ENCODE measurements at regions not wholly inside any gene's neighbourhood (a gene's known extent, or its start where the extent isn't known, plus 50 kb on each side); places are given as distances from the start of the nearest gene placed in this dataset.

DNA sequence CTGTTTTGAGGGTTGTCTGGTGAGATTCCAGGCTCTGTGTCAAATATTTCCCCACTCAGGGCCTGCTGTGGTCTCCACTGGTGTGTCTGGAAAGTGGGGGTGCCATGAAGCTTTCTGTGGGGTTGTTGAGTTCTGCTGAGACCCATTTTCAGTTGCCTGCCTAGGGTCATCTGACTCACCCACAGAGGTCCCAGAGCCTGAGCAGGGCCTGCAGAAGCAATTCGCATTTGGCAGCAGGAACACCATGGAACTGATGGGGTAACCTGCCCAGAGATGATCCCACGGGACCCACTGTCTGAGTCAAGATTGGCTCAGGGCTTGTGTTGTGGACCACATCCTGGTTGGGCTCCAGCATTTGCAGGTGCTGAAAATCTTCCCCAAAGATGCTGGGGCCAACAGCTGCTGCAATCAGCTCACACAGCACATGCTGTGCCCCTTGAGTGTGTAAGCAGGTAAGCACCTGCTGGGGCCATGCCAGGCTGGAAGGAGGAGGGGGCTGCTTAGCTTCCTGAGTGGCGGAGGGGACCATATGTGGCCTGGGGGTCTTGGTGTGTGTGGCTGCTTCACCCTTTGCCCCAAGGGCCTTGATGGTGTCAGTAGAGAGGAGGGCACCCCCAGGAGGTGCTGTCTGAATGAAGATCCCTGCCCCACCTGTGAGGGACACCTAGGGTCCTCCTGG, 1726.1 kb downstream of the TP53TG3F start:
- Histone ChIP-seq H3K9me3 (ENCODE audit: insufficient read depth, low read depth, low read length) (peaks cover 10% of the 10 kb centered on the region), H3K27ac (ENCODE audit: low read depth, low read length) (no peak overlapping the region), H2AFZ (ENCODE audit: low read depth, low read length) (no peak overlapping the region), H3K4me2 (ENCODE audit: low read length) (no peak overlapping the region), H3K79me2 (ENCODE audit: insufficient read depth, low read length) (no peaks in the 10 kb centered on the region), H3K4me3 (ENCODE audit: insufficient read depth, low read depth, low read length) (no peak overlapping the region), H3K9ac (ENCODE audit: low read length) (no peak overlapping the region), H3K27me3 (ENCODE audit: insufficient read depth, low read length) (no peaks in the 10 kb centered on the region), H3K36me3 (ENCODE audit: insufficient read depth, low read length) (no peaks in the 10 kb centered on the region), H4K20me1 (ENCODE audit: insufficient read depth, low read length) (no peaks in the 10 kb centered on the region), H3K4me1 (ENCODE audit: insufficient read depth, low read length) (no peaks in the 10 kb centered on the region)
- Mint-ChIP-seq H3K27me3 (ENCODE audit: low read depth, unreplicated experiment) (no peaks in the 10 kb centered on the region), H3K36me3 (ENCODE audit: low read depth, unreplicated experiment) (no peaks in the 10 kb centered on the region), H3K27ac (ENCODE audit: unreplicated experiment) (no peak overlapping the region), H3K4me1 (ENCODE audit: low read depth, unreplicated experiment) (no peaks in the 10 kb centered on the region), H3K4me3 (ENCODE audit: unreplicated experiment) (no peak overlapping the region), H3K9me3 (ENCODE audit: unreplicated experiment) (peaks cover 28% of the 10 kb centered on the region)
- FAIRE-seq (no peak), DNase-seq (ENCODE audit: low read depth) (no peak)
- TF ChIP-seq EZH2 (IDR thresholded peaks at IDR 0.05; ENCODE audit: insufficient read depth, low read length) (no peak), CTCF (IDR thresholded peaks at IDR 0.05; ENCODE audit: insufficient read depth, low read depth, low read length) (no peak)

GRCh38 chr16:35186045-35186759, 1726.8 kb downstream of the TP53TG3F start:
- no peaks in the 10 kb centered on the region for H3K79me2 ChIP-seq (ENCODE audit: insufficient read depth, low read length)
- Mint-ChIP-seq H3K27me3 (ENCODE audit: low read depth, unreplicated experiment) (no peaks in the 10 kb centered on the region), H3K27ac (ENCODE audit: unreplicated experiment) (no peak overlapping the region), H3K4me1 (ENCODE audit: low read depth, unreplicated experiment) (no peaks in the 10 kb centered on the region), H3K36me3 (ENCODE audit: low read depth, unreplicated experiment) (no peaks in the 10 kb centered on the region), H3K9me3 (ENCODE audit: unreplicated experiment) (peaks cover 28% of the 10 kb centered on the region), H3K4me3 (ENCODE audit: unreplicated experiment) (no peak overlapping the region)
- H2AFZ ChIP-seq (ENCODE audit: low read depth, low read length) = no peak overlapping the region
- no peak overlapping the region for H3K4me2 ChIP-seq (ENCODE audit: low read length)
- H3K4me1 ChIP-seq (ENCODE audit: insufficient read depth, low read length) = no peaks in the 10 kb centered on the region
- H3K27me3 ChIP-seq (ENCODE audit: insufficient read depth, low read length) = no peaks in the 10 kb centered on the region
- no peaks in the 10 kb centered on the region for H4K20me1 ChIP-seq (ENCODE audit: insufficient read depth, low read length)
- no peak overlapping the region for H3K9ac ChIP-seq (ENCODE audit: low read length)
- H3K9me3 ChIP-seq (ENCODE audit: insufficient read depth, low read depth, low read length) = peaks cover 10% of the 10 kb centered on the region
- no peak overlapping the region for H3K27ac ChIP-seq (ENCODE audit: low read depth, low read length)
- no peak overlapping the region for H3K4me3 ChIP-seq (ENCODE audit: insufficient read depth, low read depth, low read length)
- TF ChIP-seq CTCF (IDR thresholded peaks at IDR 0.05; ENCODE audit: insufficient read depth, low read depth, low read length) (no peak), EZH2 (IDR thresholded peaks at IDR 0.05; ENCODE audit: insufficient read depth, low read length) (no peak)
- no peaks in the 10 kb centered on the region for H3K36me3 ChIP-seq (ENCODE audit: insufficient read depth, low read length)
- no peak for DNase-seq (ENCODE audit: low read depth)
- no peak for FAIRE-seq

Measured in astrocyte (in vitro differentiated cells and primary cell).